Coronary artery (tissue), 2 donors: ENCODE measurements at regions not wholly inside any gene's neighbourhood (a gene's known extent, or its start where the extent isn't known, plus 50 kb on each side); places are given as distances from the start of the nearest gene placed in this dataset.
"Not testable (repeated sequence)": the region's sequence is repeated elsewhere in the genome, so short reads cannot be mapped to it uniquely, and the experiment has no call there.

Experiments
- DNase-seq: peaks from one replicate; pipeline ENCODE4 v3.0.0-alpha.2; 2017; ENCODE audit warnings: low spot score
- H3K27ac ChIP-seq, 2 donors: fragments of 200-600 bp; sonication (generic); one replicate each; pipeline ENCODE4 v1.5.1; 2016 to 2019
- H3K4me3 ChIP-seq: fragments of 200-600 bp; sonication (generic); 2 replicates; pipeline ENCODE4 v1.5.1; 2016; ENCODE audit warnings: mild to moderate bottlenecking, moderate library complexity
- CTCF ChIP-seq: fragments of 200-600 bp; sonication (generic); IDR thresholded peaks from one replicate; pipeline ENCODE4 v1.5.1; 2019; ENCODE audit warnings: antibody characterized with exemption

- H3K27ac ChIP-seq = no peak overlapping the region
- TF ChIP-seq CTCF = no peak
- no peak for DNase-seq
- no peak overlapping the region for H3K4me3 ChIP-seq
Measured at GRCh38 chr9:102483651-102484050, 511.5 kb upstream of the CYLC2 start.

- no peak for TF ChIP-seq CTCF
- DNase-seq = no peak
- Histone ChIP-seq H3K27ac (no peak overlapping the region), H3K4me3 (no peak overlapping the region)
Measured at GRCh38 chr9:102482776-102483175, 512.4 kb upstream of the CYLC2 start.

- Histone ChIP-seq H3K4me3 (no peak overlapping the region), H3K27ac (no peak overlapping the region)
- no peak for TF ChIP-seq CTCF
- DNase-seq = no peak
Measured at GRCh38 chr9:102479191-102479590, 515.9 kb upstream of the CYLC2 start.

GRCh38 chr9:102474357-102474756 is 520.8 kb upstream of the CYLC2 start:
- no peak for TF ChIP-seq CTCF
- no peak for DNase-seq
- Histone ChIP-seq H3K4me3 (no peak overlapping the region), H3K27ac (no peak overlapping the region)

- not testable (repeated sequence) for H3K27ac ChIP-seq, DNase-seq, H3K4me3 ChIP-seq
Measured at GRCh38 chr9:102469430-102469829, 525.7 kb upstream of the CYLC2 start.

- no peak overlapping the region for H3K27ac ChIP-seq
- no peak for DNase-seq
- no peak overlapping the region for H3K4me3 ChIP-seq
- no peak for TF ChIP-seq CTCF
Measured at GRCh38 chr9:102461156-102461819, 533.8 kb upstream of the CYLC2 start.

GRCh38 chr9:102459828-102460227 is 535.3 kb upstream of the CYLC2 start:
- DNase-seq = no peak
- no peak for TF ChIP-seq CTCF
- H3K4me3 ChIP-seq = no peak overlapping the region
- H3K27ac ChIP-seq = no peak overlapping the region
